ENCODE measurements at regions not wholly inside any gene's neighbourhood (a gene's known extent, or its start where the extent isn't known, plus 50 kb on each side); places are given as distances from the start of the nearest gene placed in this dataset.

DNA sequence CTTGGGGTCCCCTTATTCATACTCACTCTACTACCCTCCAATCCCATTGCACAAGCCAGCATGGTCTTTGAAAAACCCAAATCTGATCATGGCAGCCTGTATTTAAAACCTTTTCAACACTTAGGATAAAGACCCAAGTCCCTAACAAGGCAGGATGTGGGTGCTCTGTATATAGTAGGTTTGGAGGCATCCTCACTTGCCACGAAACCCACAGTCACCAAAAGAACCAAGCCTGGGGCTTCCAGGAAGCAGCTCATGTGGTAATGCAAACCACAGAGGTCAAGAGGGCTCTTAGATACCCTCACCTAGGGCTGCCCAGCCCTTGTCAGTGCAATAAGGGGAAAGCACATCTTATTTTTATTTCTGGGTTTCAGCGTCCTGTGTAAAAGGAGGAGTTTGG is 218.6 kb upstream of the ASIC2 start:
- H3K36me3 ChIP-seq (ENCODE audit: control insufficient read depth, insufficient read depth, low read length), result no peaks in the 10 kb centered on the region
- no peak overlapping the region for H3K4me3 ChIP-seq (ENCODE audit: low read depth, low read length)
- CTCF ChIA-PET, result interaction anchor here (3.3 kb wide), 1 partner anchor 9 kb away, joined by 10 read pairs; no protein-coding TSS in a partner anchor
- DNase-seq (ENCODE audit: low read depth), result no peak
- POLR2A ChIA-PET, result no interaction called here
- H3K27me3 ChIP-seq (ENCODE audit: control insufficient read depth, insufficient read depth, low read length), result no peaks in the 10 kb centered on the region
- TF ChIP-seq, protein P1, sequence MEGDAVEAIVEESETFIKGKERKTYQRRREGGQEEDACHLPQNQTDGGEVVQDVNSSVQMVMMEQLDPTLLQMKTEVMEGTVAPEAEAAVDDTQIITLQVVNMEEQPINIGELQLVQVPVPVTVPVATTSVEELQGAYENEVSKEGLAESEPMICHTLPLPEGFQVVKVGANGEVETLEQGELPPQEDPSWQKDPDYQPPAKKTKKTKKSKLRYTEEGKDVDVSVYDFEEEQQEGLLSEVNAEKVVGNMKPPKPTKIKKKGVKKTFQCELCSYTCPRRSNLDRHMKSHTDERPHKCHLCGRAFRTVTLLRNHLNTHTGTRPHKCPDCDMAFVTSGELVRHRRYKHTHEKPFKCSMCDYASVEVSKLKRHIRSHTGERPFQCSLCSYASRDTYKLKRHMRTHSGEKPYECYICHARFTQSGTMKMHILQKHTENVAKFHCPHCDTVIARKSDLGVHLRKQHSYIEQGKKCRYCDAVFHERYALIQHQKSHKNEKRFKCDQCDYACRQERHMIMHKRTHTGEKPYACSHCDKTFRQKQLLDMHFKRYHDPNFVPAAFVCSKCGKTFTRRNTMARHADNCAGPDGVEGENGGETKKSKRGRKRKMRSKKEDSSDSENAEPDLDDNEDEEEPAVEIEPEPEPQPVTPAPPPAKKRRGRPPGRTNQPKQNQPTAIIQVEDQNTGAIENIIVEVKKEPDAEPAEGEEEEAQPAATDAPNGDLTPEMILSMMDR (IDR thresholded peaks at IDR 0.05; ENCODE audit: insufficient read depth, low read depth, low read length), result no peak

DNA sequence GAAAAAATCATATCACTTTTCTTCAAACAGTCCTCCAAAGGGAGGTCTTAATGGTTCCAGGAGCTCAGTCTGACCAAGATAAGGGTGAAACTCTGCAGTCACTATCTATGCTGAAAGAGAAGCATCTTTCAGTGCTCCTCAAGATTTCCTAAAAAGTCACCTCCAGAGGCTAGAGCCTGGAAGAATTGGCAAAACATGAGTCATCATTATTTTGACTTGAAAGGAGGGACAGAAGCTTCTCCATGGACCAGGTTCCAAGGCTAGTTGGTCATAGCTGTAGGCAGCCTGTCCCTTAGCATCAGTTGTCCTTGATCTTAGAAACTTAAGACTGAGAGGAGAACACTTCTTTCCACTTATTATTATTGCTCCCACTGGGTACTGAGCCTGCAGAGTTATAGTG is 219.0 kb upstream of the ASIC2 start:
- DNase-seq (ENCODE audit: low read depth), result no peak
- Histone ChIP-seq H3K27me3 (ENCODE audit: control insufficient read depth, insufficient read depth, low read length) (no peaks in the 10 kb centered on the region), H3K4me3 (ENCODE audit: low read depth, low read length) (no peak overlapping the region), H3K36me3 (ENCODE audit: control insufficient read depth, insufficient read depth, low read length) (no peaks in the 10 kb centered on the region)
- ChIA-PET POLR2A (no interaction called here), CTCF (interaction anchor here (3.3 kb wide), 1 partner anchor 9 kb away, joined by 10 read pairs; no protein-coding TSS in a partner anchor)
- TF ChIP-seq, protein P1 (IDR thresholded peaks at IDR 0.05; ENCODE audit: insufficient read depth, low read depth, low read length), result no peak

DNA sequence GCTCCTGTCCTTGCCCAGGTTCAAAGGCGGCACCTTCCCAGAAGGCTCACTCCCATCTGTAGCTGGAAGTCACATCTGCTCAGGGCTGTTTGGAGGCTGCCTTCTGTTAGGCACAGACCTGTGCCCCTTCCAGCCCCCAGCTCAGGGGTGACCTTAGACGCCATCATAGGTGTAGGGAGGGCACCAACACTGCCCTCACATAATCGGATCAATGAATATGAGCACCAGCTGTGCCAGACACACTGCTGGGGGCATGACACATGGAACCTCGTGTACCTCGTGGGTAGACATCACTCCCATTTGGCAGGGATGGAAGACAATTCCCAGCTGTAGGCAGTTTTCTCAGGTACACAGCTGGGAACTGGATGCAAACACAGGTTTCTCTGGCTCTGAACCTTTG is 220.7 kb upstream of the ASIC2 start:
- POLR2A ChIA-PET, result no interaction called here

DNA sequence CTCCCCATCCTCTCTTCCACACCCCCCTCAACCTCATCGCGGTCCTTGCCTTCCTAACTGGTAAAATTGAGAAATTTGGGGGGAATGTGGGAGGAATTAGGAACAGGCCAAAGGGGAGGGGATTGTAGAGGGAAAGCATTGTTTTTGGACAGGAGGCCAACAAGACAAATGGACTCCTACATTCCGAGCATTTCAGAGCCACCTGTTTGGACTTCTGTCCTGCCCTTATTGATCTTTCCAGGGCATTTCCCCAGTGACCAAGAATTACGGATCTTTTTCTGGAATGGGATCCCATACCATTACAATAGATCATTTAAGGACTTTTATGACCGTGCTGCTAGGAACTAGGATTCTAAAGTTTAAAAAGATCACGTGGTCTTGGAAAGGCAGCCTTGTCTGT is 221.3 kb upstream of the ASIC2 start:
- Histone ChIP-seq H3K36me3 (ENCODE audit: control insufficient read depth, insufficient read depth, low read length) (no peaks in the 10 kb centered on the region), H3K4me3 (ENCODE audit: low read depth, low read length) (no peak overlapping the region), H3K27me3 (ENCODE audit: control insufficient read depth, insufficient read depth, low read length) (no peaks in the 10 kb centered on the region)
- ChIA-PET POLR2A (no interaction called here), CTCF (no interaction called here)
- no peak for DNase-seq (ENCODE audit: low read depth)
- TF ChIP-seq, protein P1 (IDR thresholded peaks at IDR 0.05; ENCODE audit: insufficient read depth, low read depth, low read length), result no peak

More for the DNA sequence above, 220.7 kb upstream of the ASIC2 start:
- TF ChIP-seq, protein P1 (IDR thresholded peaks at IDR 0.05; ENCODE audit: insufficient read depth, low read depth, low read length), result no peak
- DNase-seq (ENCODE audit: low read depth), result no peak
- H3K4me3 ChIP-seq (ENCODE audit: low read depth, low read length), result no peak overlapping the region
- H3K27me3 ChIP-seq (ENCODE audit: control insufficient read depth, insufficient read depth, low read length), result no peaks in the 10 kb centered on the region
- CTCF ChIA-PET, result no interaction called here
- H3K36me3 ChIP-seq (ENCODE audit: control insufficient read depth, insufficient read depth, low read length), result no peaks in the 10 kb centered on the region

DNA sequence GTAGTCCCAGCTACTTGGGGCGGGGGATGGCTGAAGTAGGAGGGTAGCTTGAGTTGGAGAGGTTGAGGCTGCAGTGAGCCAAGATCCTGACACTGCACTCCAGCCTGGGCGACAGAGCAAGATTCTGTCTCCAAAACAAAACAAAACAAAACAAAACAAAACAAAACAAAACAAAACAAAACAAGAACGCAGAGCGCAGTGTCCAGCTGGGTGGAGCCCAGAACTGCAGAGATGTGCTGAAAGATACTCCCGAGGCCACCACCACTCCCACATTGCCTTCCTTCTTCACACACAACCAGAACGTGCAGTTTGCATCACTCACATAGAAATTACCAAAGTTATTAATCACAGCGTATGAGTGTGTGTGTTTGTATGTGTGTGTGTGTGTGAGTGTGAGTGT is 222.9 kb upstream of the ASIC2 start:
- ChIA-PET CTCF (no interaction called here), POLR2A (no interaction called here)

More for the DNA sequence above, 222.9 kb upstream of the ASIC2 start:
- TF ChIP-seq, protein P1 (IDR thresholded peaks at IDR 0.05; ENCODE audit: insufficient read depth, low read depth, low read length), result no peak
- Histone ChIP-seq H3K4me3 (ENCODE audit: low read depth, low read length) (no peak overlapping the region), H3K36me3 (ENCODE audit: control insufficient read depth, insufficient read depth, low read length) (no peaks in the 10 kb centered on the region), H3K27me3 (ENCODE audit: control insufficient read depth, insufficient read depth, low read length) (no peaks in the 10 kb centered on the region)
- DNase-seq (ENCODE audit: low read depth), result no peak
